ENCODE measurements at regions not wholly inside any gene's neighbourhood (a gene's known extent, or its start where the extent isn't known, plus 50 kb on each side); places are given as distances from the start of the nearest gene placed in this dataset.

DNA sequence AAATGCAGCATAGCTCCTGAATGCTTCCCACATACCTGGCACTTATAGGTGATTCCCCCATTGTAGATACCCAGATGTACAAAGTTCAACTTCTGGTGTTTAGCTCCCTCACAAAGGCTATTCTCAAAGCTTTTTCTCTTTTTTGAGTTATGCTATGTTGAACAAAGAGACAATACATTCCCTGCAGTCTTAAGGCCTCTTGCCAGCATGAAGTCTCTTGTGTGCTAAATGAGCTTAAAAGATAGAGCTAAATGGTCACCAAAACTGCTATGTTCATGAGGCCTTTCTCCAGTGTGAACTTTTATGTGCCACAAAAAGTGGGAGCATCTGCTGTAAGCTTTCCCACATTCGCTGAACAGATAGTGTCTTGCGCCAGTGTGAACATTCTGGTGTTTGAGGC is 111.2 kb upstream of the TMEM47 start (continued):
- TF ChIP-seq, protein P1, sequence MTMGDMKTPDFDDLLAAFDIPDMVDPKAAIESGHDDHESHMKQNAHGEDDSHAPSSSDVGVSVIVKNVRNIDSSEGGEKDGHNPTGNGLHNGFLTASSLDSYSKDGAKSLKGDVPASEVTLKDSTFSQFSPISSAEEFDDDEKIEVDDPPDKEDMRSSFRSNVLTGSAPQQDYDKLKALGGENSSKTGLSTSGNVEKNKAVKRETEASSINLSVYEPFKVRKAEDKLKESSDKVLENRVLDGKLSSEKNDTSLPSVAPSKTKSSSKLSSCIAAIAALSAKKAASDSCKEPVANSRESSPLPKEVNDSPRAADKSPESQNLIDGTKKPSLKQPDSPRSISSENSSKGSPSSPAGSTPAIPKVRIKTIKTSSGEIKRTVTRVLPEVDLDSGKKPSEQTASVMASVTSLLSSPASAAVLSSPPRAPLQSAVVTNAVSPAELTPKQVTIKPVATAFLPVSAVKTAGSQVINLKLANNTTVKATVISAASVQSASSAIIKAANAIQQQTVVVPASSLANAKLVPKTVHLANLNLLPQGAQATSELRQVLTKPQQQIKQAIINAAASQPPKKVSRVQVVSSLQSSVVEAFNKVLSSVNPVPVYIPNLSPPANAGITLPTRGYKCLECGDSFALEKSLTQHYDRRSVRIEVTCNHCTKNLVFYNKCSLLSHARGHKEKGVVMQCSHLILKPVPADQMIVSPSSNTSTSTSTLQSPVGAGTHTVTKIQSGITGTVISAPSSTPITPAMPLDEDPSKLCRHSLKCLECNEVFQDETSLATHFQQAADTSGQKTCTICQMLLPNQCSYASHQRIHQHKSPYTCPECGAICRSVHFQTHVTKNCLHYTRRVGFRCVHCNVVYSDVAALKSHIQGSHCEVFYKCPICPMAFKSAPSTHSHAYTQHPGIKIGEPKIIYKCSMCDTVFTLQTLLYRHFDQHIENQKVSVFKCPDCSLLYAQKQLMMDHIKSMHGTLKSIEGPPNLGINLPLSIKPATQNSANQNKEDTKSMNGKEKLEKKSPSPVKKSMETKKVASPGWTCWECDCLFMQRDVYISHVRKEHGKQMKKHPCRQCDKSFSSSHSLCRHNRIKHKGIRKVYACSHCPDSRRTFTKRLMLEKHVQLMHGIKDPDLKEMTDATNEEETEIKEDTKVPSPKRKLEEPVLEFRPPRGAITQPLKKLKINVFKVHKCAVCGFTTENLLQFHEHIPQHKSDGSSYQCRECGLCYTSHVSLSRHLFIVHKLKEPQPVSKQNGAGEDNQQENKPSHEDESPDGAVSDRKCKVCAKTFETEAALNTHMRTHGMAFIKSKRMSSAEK (CRISPR knock-in tag; IDR thresholded peaks at IDR 0.05; ENCODE audit: borderline replicate concordance): no peak
- no peak for TF ChIP-seq EMX1 (CRISPR knock-in tag; IDR thresholded peaks at IDR 0.05)
- no peak for TF ChIP-seq NFYB (CRISPR knock-in tag; conservative IDR thresholded peaks at IDR 0.05; ENCODE audit: low read depth)

DNA sequence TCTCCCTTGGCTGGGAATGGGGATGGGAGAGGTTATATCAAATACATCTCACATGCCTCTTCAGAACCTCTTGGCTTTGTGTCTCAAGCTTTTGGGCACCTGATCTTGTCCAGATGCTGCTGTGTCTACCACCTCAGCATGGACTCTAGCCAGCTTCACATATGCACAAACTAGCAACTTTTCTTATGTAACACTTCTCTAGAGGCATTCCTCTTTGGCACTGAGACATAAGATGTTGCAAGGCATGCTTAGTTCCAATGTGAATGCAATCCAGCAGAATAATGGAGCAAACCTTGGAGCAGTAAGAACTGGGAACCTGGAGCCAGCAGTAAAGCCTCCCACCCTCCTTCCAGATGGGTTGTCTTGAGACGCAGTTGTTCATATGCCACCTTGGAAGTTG is 113.4 kb upstream of the TMEM47 start:
- H3K4me1 Mint-ChIP-seq: peaks cover 1% of the 10 kb centered on the region; the same call in 1 of the 2 replicates
- peaks cover 7% of the 10 kb centered on the region for H3K9me3 Mint-ChIP-seq
- no peak for ATAC-seq
- ChIA-PET POLR2A (no interaction called here), CTCF (no interaction called here)
- H3K36me3 Mint-ChIP-seq: peaks cover 6% of the 10 kb centered on the region
- TF ChIP-seq ZNF416 (CRISPR knock-in tag; IDR thresholded peaks at IDR 0.05): no peak
- TF ChIP-seq, protein P2, sequence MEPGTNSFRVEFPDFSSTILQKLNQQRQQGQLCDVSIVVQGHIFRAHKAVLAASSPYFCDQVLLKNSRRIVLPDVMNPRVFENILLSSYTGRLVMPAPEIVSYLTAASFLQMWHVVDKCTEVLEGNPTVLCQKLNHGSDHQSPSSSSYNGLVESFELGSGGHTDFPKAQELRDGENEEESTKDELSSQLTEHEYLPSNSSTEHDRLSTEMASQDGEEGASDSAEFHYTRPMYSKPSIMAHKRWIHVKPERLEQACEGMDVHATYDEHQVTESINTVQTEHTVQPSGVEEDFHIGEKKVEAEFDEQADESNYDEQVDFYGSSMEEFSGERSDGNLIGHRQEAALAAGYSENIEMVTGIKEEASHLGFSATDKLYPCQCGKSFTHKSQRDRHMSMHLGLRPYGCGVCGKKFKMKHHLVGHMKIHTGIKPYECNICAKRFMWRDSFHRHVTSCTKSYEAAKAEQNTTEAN (CRISPR knock-in tag; IDR thresholded peaks at IDR 0.05): no peak
- TF ChIP-seq TEAD1 (CRISPR knock-in tag; IDR thresholded peaks at IDR 0.05): no peak
- no peak for TF ChIP-seq ZNF671 (CRISPR knock-in tag; IDR thresholded peaks at IDR 0.05)
- TF ChIP-seq, protein P3, sequence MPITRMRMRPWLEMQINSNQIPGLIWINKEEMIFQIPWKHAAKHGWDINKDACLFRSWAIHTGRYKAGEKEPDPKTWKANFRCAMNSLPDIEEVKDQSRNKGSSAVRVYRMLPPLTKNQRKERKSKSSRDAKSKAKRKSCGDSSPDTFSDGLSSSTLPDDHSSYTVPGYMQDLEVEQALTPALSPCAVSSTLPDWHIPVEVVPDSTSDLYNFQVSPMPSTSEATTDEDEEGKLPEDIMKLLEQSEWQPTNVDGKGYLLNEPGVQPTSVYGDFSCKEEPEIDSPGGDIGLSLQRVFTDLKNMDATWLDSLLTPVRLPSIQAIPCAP (CRISPR knock-in tag; IDR thresholded peaks at IDR 0.05): no peak
- TF ChIP-seq RELA (CRISPR knock-in tag; IDR thresholded peaks at IDR 0.05; ENCODE audit: borderline replicate concordance): no peak
- TF ChIP-seq SOX15 (CRISPR knock-in tag; IDR thresholded peaks at IDR 0.05): no peak
- H3K4me3 Mint-ChIP-seq: no peak overlapping the region
- no peaks in the 10 kb centered on the region for H3K27me3 Mint-ChIP-seq (ENCODE audit: low read depth)
- no peak overlapping the region for H3K27ac Mint-ChIP-seq
- no peak for DNase-seq (ENCODE audit: low spot score)

DNA sequence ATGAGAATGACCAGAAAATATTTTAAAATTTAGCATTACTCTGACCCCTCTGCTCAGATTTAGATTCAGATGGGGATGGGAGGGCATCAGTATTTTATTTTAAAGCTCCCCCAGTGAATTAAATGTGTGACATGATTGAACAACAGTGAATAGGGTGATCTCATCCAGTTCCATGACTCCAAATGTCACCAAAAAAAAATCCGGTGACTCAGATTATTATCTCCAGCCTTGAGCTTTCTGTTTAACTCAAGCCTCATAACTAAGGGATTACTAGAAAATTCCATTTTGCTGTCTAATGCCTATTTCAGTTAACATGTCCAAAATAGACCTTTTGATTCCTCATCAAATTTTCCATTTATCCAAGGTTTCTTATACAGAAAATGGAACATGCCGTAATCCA is 121.8 kb upstream of the TMEM47 start:
- no peaks in the 10 kb centered on the region for H3K9me3 Mint-ChIP-seq
- ATAC-seq (no peak), DNase-seq (ENCODE audit: low spot score) (no peak)
- no peaks in the 10 kb centered on the region for H3K4me1 Mint-ChIP-seq
- H3K27me3 Mint-ChIP-seq (ENCODE audit: low read depth): no peaks in the 10 kb centered on the region
- ChIA-PET CTCF (no interaction called here), POLR2A (no interaction called here)
- no peaks in the 10 kb centered on the region for H3K36me3 Mint-ChIP-seq
- no peak overlapping the region for H3K27ac Mint-ChIP-seq
- H3K4me3 Mint-ChIP-seq: no peak overlapping the region
- TF ChIP-seq, protein P1 (CRISPR knock-in tag; IDR thresholded peaks at IDR 0.05; ENCODE audit: borderline replicate concordance): no peak
- TF ChIP-seq RELA (CRISPR knock-in tag; IDR thresholded peaks at IDR 0.05; ENCODE audit: borderline replicate concordance) (no peak), ZNF219 (CRISPR knock-in tag; IDR thresholded peaks at IDR 0.05; ENCODE audit: borderline replicate concordance) (no peak), JUN (CRISPR knock-in tag; IDR thresholded peaks at IDR 0.05) (no peak), ZNF396 (CRISPR knock-in tag; IDR thresholded peaks at IDR 0.05; ENCODE audit: borderline replicate concordance) (no peak)
- TF ChIP-seq, protein P4, sequence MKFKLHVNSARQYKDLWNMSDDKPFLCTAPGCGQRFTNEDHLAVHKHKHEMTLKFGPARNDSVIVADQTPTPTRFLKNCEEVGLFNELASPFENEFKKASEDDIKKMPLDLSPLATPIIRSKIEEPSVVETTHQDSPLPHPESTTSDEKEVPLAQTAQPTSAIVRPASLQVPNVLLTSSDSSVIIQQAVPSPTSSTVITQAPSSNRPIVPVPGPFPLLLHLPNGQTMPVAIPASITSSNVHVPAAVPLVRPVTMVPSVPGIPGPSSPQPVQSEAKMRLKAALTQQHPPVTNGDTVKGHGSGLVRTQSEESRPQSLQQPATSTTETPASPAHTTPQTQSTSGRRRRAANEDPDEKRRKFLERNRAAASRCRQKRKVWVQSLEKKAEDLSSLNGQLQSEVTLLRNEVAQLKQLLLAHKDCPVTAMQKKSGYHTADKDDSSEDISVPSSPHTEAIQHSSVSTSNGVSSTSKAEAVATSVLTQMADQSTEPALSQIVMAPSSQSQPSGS (CRISPR knock-in tag; IDR thresholded peaks at IDR 0.05; ENCODE audit: borderline replicate concordance, low read depth): no peak
- TF ChIP-seq, protein P5, sequence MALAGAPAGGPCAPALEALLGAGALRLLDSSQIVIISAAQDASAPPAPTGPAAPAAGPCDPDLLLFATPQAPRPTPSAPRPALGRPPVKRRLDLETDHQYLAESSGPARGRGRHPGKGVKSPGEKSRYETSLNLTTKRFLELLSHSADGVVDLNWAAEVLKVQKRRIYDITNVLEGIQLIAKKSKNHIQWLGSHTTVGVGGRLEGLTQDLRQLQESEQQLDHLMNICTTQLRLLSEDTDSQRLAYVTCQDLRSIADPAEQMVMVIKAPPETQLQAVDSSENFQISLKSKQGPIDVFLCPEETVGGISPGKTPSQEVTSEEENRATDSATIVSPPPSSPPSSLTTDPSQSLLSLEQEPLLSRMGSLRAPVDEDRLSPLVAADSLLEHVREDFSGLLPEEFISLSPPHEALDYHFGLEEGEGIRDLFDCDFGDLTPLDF (CRISPR knock-in tag; IDR thresholded peaks at IDR 0.05): no peak
- TF ChIP-seq, protein P6, sequence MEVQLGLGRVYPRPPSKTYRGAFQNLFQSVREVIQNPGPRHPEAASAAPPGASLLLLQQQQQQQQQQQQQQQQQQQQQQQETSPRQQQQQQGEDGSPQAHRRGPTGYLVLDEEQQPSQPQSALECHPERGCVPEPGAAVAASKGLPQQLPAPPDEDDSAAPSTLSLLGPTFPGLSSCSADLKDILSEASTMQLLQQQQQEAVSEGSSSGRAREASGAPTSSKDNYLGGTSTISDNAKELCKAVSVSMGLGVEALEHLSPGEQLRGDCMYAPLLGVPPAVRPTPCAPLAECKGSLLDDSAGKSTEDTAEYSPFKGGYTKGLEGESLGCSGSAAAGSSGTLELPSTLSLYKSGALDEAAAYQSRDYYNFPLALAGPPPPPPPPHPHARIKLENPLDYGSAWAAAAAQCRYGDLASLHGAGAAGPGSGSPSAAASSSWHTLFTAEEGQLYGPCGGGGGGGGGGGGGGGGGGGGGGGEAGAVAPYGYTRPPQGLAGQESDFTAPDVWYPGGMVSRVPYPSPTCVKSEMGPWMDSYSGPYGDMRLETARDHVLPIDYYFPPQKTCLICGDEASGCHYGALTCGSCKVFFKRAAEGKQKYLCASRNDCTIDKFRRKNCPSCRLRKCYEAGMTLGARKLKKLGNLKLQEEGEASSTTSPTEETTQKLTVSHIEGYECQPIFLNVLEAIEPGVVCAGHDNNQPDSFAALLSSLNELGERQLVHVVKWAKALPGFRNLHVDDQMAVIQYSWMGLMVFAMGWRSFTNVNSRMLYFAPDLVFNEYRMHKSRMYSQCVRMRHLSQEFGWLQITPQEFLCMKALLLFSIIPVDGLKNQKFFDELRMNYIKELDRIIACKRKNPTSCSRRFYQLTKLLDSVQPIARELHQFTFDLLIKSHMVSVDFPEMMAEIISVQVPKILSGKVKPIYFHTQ (CRISPR knock-in tag; IDR thresholded peaks at IDR 0.05): no peak

Measured in WTC11 (cell line).